Kidney epithelial cell (primary cell): ENCODE measurements at regions not wholly inside any gene's neighbourhood (a gene's known extent, or its start where the extent isn't known, plus 50 kb on each side); places are given as distances from the start of the nearest gene placed in this dataset.

Experiments
- DNase-seq: peaks from one replicate; pipeline ENCODE4 v3.0.0-alpha.2; 2010; ENCODE audit warnings: low read depth
- H3K27me3 ChIP-seq: 2 replicates; pipeline ENCODE4 v1.6.0; 2011; ENCODE audit warnings: low read length; ENCODE audit not compliant: control insufficient read depth, insufficient read depth
- H3K36me3 ChIP-seq: 2 replicates; pipeline ENCODE4 v1.5.1; 2011; ENCODE audit warnings: low read length; ENCODE audit not compliant: control insufficient read depth, insufficient read depth
- H3K4me3 ChIP-seq: 2 replicates; pipeline ENCODE4 v1.5.1; 2011; ENCODE audit warnings: low read depth, mild to moderate bottlenecking, control low read depth, low read length
- CTCF ChIP-seq: IDR thresholded peaks from 2 replicates; pipeline ENCODE4 v1.5.1; 2011; ENCODE audit warnings: mild to moderate bottlenecking, moderate library complexity, low read length, control low read depth, inconsistent platforms; ENCODE audit not compliant: insufficient read depth, poor library complexity, severe bottlenecking

DNA sequence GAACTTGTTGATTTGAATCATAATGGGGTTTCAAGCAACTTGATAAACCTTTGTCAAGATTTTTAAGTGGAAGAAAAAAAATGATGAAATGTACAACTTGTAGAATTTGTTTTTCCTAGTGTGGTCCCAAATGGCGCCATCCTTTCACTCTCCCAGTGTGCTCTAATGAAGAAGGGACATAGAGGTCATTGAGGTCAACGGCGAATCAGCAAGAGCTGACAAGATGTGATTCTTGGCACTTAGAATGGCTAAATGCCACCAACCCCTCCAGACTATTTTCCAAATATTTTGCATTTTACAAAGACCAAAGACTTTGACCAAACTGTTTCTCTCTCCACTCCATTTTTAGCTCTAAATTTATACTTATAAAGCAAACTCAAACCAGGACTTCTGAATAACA, 320.2 kb upstream of the MME start:
- Histone ChIP-seq H3K27me3 (no peaks in the 10 kb centered on the region), H3K4me3 (no peak overlapping the region), H3K36me3 (no peaks in the 10 kb centered on the region)
- DNase-seq, result no peak
- no peak for TF ChIP-seq CTCF

GRCh38 chr3:154758109-154758868, 321.8 kb upstream of the MME start:
- Histone ChIP-seq H3K27me3 (no peaks in the 10 kb centered on the region), H3K36me3 (no peaks in the 10 kb centered on the region), H3K4me3 (no peak overlapping the region)
- peak; percentile 1 for DNase-seq
- peak; percentile 27 for TF ChIP-seq CTCF

GRCh38 chr3:154753101-154753500, 323.1 kb upstream of the GPR149 start:
- Histone ChIP-seq H3K4me3 (no peak overlapping the region), H3K27me3 (no peaks in the 10 kb centered on the region), H3K36me3 (no peaks in the 10 kb centered on the region)
- no peak for TF ChIP-seq CTCF
- DNase-seq, result no peak

DNA sequence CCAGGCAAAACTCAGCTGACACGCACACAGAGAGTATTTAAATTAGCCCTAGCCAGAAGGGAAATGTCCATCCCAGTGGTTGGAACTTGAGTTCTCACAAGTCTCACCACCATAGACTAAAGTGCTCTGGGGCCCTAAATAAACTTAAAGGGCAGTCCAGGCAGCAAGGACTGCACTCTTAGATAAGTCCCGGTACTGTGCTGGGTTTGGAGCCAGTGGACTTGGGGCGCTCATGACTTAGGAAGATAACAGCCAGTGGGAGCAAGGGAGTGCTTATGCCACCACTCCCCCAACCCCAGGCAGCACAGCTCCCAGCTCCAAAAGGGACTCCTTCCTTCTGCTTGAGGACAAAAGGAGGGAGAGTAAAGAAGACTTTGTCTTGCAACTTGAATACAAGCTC, 319.5 kb upstream of the GPR149 start:
- Histone ChIP-seq H3K4me3 (no peak overlapping the region), H3K36me3 (no peaks in the 10 kb centered on the region), H3K27me3 (no peaks in the 10 kb centered on the region)
- DNase-seq, result no peak
- no peak for TF ChIP-seq CTCF

- DNase-seq, result no peak
- no peak for TF ChIP-seq CTCF
- Histone ChIP-seq H3K27me3 (no peaks in the 10 kb centered on the region), H3K36me3 (no peaks in the 10 kb centered on the region), H3K4me3 (no peak overlapping the region)
These were observed 315.9 kb upstream of the GPR149 start for GRCh38 chr3:154745929-154746328.

GRCh38 chr3:154745122-154745521, 315.1 kb upstream of the GPR149 start:
- no peak overlapping the region for H3K4me3 ChIP-seq
- TF ChIP-seq CTCF, result no peak
- no peaks in the 10 kb centered on the region for H3K27me3 ChIP-seq
- no peak for DNase-seq
- H3K36me3 ChIP-seq, result no peaks in the 10 kb centered on the region
